GM18907 (cell line): ENCODE measurements at regions not wholly inside any gene's neighbourhood (a gene's known extent, or its start where the extent isn't known, plus 50 kb on each side); places are given as distances from the start of the nearest gene placed in this dataset.
A peak's percentile ranks its signal among the peaks of the same experiment; 100 is the strongest.
"Not testable (repeated sequence)": the region's sequence is repeated elsewhere in the genome, so short reads cannot be mapped to it uniquely, and the experiment has no call there.

Experiments used
- ATAC-seq: cut with Tn5 transposase; IDR thresholded peaks from one replicate; pipeline ENCODE4 v1.9.1; 2021; ENCODE audit warnings: mild to moderate bottlenecking, moderate library complexity; ENCODE audit not compliant: unreplicated experiment

DNA sequence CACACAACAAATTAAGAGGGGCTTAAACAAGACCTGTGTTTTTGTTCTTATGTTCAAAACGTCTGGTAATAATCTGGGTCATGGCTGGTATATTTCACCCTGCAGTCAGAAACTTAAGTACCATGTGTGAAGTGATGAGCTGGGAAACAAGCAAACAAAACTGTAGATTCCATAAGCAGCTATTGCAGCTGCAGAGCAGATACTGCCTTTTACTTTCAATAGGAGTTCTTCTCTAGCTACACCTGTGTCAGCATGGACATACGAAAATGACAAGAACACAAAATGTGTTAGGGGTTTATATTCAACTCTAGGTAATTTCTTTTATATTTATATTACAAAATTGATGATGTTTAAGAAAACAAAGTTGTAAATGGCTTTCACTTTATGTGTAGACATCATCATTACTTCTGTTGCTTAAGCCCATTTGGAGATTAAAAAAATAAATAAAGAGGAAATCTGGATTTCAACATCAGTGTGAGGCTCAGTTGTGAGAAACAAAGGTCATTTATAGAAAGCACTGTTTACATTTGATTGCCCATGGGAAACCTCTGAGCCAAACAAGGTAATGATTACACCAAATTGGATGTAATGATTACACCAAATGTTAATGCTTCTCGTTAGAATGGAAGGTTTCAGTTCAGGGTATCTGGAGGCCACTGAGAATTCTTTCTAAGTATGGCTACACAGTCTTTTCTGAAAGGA, 451.0 kb upstream of the SLC10A2 start:
- ATAC-seq: peak; percentile 94

DNA sequence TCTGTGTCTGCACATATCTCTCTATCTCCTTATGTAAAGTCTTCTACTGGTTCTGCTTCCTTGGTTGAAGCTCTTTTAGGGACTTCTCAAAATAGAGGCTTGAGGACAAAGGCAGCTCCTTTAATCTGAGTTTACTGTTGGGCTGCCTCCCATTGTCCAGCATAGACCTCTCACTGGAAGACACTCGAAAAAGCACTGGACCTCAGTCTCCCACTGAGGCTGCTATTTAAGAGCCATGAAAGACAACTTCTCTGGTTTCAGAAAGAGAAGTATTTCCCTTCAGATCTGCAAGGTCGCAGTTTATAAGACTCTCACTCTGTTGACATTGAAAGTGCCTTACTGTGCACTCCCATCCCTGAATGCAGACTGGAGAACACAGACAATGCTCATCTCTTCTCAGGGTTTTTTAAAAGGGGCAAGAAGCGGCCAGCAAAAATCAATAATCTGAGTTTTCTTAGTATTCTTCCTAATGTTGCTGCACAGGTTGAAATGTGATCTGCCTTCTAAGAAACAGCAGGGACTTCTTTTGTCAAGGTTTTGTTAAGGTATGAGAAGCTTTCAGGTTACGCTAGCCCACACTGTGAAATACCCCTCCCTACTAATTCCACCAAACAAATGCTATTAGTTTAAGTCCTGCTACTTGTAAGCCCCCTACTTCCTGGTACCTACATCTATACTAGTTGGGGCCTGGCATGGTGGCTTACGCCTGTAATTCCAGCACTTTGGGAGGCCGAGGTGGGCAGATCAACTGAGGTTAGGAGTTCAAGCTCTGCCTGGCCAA, 450.0 kb upstream of the SLC10A2 start:
- ATAC-seq: no peak

DNA sequence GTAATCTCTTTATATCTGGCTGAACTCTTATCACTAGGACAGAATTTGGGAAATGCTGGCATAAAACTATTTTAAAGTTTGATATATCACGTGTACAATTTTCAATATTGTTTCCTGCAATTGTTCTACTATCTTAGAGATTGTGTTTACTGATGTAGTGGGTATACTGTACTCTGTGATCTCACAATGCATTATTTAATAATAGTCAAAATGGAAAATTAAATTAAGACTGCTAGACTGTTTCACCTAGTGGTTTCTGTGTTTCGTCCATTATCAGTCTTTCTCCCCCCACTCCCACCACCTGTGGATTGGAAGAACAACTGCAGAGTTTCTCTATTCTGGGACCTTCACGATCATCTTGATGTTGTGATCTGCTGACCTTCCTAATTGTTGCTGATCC, 449.2 kb upstream of the SLC10A2 start:
- ATAC-seq: no peak

DNA sequence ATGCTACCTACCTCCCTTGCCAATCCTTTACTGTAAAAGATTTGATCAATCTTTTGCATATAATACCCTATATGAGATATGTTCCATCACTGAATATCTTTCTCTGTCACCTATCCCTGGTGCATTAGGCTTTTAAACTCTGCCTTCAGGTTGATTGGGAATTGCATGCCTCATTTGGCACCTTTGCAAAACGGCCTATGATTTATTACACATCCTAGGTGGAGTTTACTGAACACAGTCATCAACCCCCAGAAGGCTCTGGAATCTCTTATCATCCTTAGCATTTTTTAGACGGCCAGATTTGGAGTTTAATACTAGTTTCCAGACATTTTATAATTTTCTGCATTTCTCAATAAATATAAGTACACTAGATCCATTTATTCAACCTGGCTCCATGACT, 448.4 kb upstream of the SLC10A2 start:
- no peak for ATAC-seq

DNA sequence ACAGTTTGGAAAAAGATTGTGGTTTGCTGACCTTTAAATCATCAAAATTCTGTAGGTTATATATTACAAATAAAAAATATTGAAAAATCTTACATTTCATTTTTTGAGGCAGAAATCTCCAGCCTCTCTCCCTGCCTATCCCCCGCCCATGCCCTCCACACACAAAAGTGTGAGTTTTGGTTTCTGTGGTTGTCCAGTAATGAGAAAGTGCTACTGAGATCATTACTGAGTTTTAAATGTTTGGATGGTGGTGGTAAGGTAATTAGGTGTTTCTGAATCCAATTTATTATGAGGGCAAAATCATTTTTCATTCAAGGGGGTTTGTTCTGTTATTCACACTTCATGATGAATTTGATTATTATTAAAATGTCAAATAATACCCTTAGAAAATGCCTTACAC, 448.0 kb upstream of the SLC10A2 start:
- ATAC-seq: no peak

DNA sequence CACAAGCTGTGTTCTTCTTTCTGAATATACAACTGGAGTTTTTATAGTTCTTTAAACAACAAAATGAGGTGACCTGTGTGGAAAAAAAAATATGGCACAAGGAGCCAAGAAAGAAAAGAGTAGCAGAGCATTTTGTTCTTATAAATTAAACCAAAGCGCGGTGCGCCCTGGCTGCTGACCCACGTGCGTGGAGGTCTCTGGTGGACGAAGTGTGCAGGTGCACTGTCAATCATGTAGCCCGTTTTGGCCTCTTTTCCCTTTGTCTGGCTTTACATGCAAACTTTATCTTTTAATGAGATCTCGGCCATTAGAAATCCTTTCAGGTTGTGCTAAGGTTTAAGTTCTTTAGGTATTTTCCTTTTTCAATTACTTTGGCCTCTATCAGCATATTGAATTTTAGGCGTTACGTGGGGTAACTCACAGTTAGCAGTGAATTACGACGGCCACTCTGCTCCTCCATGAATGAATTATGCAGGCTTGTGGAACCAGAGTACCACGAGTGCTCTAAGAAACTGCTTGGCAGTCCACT, 443.9 kb upstream of the SLC10A2 start:
- ATAC-seq: no peak

DNA sequence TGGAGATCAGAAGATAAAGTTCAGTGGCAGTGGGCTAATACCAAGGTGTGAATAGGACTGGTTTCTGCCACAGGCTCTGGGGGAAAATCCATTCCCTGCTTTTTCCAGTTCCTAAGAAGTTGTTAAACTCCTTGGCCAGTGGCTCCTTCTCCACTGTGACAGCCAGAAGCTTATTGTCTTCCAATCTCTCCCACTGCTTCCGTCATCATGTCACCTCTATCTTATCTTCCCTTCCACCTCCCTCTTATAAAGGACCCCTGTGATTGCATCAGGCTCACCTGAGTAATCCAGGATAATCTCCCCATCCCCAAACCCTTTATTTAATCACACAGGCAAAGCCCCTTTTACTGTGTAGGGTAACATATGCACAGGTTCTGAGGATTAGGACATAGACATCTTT, 431.2 kb upstream of the SLC10A2 start:
- no peak for ATAC-seq

DNA sequence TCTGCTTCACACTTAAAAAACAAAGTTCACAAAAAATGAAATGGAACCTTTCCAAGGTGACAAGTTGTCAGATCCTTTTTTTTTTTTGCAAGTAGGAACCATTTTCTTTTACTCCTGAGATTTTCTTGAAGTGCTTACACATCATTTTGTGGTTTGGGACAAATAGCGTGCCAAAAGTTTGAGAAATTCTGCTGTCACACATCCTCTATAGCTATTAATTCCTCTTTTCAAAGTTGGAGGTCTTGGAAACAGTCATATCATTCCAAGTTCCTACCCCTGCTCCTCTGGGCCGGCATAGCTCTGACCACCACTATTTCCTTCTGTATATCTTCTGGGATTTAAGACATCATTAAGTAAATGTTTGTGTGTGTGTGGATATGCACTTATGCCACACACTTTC, 421.6 kb upstream of the SLC10A2 start:
- ATAC-seq: no peak

DNA sequence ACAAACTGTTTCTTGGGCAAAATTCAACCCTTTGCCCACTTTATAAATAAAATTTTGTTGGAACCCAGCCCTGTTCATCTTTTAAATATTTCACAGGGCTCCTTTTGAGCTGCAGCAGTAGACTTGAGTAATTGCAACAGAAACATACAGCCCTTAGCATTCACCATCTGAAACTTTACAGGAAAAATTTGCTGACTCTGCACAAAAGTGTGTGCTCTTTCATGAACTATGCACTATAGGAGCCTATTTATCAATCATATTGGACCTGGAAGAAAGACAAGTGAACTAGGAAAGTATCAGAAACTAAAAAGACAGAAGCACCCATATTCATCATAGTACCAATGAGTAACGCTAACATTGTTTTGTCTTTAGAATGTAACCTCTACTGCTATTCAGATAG, 406.9 kb upstream of the SLC10A2 start:
- no peak for ATAC-seq

DNA sequence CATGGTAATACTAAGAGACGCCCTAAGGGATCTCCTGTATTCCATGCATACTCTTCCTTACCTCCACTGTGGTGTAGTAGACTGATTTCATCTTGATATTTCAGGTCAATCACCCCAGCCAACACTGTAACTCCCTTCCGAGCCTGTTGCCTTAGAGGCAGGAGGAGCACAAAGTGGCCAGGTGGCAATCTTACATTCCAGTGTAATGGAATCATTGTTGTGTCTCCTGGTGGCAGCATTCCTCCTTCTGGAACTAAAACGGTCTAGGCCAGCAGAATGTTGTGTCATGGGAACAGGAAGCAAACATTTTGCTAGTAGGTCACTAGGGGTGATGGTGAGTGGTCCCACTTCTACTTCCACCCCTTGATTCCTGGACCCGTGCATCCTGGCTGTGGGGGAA, 405.7 kb upstream of the SLC10A2 start:
- no peak for ATAC-seq

DNA sequence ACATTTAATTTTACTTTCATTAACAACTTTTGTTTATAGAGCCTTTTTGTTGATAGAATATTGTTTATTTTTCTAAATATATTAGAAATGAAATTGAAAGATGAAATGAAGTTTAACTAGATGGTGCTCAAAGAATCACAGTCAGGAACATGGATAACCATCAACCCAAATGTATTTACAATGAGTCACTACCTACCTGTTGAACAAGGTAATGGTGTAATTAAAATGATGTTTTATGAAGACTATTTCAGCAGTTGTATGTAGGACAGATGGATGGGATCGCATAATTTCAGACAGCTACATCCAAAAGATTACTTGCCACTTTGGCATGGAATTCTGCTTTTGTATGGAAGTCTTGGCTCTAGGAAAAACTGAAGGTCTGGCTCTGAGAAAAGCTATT, 403.6 kb upstream of the SLC10A2 start:
- no peak for ATAC-seq

DNA sequence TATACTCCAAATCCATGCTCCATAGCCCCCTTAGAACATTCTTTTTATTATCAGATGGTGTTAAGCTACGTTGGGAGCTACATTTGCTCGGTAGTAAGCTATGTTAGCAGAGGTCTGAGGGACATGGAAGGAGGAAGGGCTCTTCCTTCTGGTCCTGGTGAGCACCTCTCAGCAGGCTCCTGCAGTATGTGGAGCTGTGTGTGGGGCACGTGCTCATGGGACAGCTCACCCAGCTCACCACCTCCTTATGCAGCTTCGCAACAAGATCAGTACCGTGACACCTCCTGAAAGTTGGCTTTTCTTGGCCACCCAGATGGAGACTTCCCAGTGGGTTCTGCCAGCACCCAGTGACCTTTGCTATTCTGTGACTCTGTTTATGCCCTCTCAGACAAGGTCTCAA, 400.5 kb upstream of the SLC10A2 start:
- ATAC-seq: no peak

DNA sequence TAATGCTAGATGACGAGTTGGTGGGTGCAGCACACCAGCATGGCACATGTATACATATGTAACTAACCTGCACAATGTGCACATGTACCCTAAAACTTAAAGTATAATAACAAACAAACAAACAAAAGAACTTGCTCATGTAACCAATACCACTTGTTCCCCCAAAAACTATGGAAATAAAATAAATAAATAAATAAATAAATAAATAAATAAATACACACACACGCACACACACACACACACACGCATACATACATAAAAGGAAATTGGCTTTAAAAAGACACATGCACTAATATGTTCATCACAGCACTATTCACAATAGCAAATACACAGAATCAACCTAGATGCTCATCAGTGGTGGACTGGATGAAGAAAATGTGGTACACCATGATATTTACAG, 394.0 kb upstream of the SLC10A2 start:
- not testable (repeated sequence) for ATAC-seq

DNA sequence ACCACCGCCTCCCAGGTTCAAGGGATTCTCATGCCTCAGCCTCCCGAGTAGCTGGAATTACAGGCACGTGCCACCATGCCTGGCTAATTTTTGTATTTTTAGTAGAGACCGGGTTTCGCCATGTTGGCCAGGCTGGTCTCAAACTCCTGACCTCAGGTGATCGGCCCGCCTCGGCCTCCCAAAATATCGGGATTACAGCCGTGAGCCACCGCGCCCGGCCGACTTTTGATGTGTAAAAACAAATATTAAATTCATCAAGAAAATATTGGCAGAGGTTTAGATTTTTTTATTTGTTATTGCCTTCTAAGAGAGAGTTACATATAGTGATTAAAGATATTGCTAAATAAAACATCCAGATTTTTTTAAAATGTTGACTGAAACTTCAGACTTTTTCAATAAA, 390.8 kb upstream of the SLC10A2 start:
- ATAC-seq: not testable (repeated sequence)

DNA sequence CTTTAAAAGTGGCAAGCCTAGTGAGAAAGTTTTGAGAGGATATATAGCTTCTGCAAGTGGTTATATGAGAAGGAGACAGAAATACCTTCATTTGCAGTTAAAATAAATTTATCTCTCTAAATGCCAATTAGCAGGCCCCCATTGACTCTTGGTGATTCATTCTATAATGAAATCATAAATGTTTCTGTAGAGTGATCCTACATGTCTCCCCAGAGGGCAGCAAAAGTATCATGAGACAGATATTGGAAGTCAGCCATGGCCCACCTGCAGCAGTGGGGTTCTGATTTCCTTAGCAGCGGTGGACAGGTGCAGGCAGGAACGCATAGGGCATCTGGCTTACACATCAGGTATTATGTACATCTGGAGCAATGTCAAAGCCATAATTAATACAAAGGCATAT, 385.4 kb upstream of the SLC10A2 start:
- no peak for ATAC-seq

DNA sequence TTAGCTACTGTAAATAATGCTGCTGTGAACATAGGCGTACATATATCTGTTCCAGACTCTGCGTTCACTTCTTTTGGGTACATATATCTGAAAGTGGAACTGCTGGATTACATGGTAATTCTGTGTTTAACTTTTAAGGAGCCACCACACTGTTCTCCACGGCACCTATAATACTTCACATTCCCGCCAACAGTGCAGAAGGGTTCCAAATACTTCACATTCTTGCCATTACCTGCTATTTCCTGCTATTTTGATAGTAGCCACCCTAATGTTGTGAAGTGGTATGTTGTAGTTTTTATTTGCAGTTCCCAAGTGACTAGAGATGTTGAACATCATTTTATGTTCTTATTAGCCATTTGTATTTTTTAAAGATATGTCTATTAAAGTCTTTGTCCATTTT, 377.4 kb upstream of the SLC10A2 start:
- ATAC-seq: no peak

DNA sequence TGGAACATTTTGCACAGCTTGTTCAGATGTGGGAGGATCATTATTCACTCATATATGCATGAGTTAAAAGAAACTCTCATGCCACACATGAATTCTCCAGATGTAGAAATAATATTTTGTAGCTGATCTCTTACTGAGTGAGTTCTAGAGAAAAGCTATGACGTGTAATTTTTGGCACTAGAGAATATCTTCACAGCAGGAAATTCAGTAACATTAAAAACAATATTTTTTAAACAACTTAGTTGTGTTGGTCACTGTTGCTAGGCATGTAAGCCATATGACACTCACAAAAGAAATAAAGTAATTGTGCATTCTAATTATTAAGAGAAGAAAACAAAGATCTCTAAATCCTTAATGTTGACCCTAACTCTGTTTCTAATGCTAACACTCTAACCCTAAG, 371.4 kb upstream of the SLC10A2 start:
- ATAC-seq: no peak

DNA sequence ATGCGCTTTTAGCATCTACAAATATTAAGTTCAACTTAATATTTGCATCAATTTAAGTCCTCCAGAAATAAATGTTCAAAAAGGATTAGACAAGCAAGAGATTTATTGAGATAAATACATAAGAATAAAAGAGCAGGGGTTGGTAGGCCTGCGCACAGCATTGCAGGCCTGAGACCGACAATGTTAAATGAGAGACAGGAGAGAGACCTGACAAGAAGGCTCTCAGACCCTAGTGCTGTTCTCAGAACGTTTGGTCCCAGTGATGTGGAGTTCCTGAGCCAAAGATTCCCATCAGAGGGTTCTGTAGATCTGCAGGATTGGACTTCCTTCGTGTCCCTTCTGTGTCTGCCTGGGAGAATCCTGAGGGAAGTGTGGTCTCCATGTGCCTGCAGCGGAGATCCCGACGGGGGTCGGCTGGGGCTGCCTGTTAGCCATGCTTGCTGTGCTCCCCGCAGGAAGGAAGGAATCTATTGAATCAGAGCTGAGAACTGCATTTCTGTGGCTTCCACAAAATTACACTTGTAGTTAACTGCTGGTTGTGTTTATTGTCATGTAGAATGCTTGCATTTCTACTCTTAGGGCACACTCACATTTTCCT, 369.9 kb upstream of the SLC10A2 start:
- ATAC-seq: no peak

DNA sequence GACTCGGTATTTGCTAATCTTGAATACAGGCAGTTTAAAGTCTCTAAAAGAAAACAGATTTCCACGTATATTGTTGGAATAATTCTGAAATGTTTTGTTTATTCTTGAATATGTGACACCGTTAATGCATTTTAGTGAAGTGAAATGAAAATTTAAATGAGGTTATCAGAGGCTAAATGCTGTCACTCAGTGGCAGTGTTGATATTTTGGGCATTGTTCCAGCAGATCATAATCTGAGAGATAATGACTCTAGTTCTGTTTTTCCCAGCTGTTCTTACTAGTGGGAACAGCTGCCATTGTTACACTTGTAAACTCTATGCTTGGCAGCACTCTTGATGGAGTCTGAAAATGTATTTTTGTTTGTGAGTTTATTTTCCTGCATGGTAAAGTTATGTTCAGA, 365.6 kb upstream of the SLC10A2 start:
- ATAC-seq: no peak

DNA sequence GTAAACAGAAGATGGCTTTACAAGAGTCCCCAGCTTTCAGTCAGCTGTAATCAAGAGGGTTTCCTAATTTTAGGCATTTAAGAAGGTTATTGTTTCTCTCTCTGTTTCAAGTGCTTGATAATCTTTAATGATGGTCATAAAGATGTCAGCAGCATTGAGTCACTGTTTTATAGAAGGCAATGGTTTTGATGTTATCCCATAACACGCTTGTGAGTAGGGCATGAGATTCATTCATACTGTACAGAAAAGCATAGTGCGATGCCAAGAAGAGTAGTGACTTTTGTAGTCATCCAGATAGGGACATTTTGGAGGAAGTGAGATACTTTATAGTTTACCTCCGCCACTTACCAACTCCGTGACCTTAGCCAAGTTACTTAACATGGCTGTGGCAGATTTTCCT, 364.2 kb upstream of the SLC10A2 start:
- no peak for ATAC-seq

DNA sequence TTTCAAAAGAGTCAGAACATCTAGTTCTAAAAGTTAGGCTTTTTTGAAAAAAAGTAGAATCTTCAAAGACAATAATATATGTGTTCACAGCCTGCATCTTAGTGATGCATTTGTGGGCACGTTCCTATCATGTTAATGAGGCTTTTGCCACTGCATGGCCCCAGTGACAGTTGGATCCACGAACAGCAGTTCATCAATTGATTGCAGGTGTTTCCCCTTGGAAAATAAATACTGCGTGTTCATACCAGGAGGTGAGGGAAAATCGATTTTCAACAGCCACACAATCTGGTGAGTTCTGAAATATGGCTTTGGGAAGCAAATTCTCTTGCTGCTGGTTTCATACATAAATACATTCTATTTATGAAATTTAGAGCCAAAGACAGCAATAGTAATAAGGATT, 343.8 kb upstream of the SLC10A2 start:
- ATAC-seq: no peak

DNA sequence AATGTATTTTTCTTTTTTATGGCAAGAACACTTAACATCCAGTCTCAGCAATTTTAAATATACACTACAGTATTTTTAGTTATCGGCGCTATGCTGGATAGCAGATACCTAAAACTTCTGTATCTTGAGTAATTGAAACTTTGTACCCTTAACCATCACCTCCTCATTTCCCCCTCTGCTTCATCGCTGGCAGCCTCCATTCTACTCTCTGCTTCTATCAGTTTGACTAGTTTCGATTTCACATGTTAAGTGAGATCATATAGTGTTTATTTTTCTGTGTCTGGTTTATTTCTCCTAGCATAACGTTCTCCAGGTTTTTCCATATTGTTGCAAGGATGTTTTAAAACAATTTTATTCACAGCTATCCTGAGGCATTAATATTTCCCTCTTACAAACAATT, 340.8 kb upstream of the SLC10A2 start:
- no peak for ATAC-seq
